H1 (cell line): ENCODE measurements at regions not wholly inside any gene's neighbourhood (a gene's known extent, or its start where the extent isn't known, plus 50 kb on each side); places are given as distances from the start of the nearest gene placed in this dataset.

Experiments
- EZH2 ChIP-seq: fragments of 200-600 bp; sonication (generic); IDR thresholded peaks from 2 replicates; pipeline ENCODE4 v1.7.1; 2012; ENCODE audit warnings: low read depth, mild to moderate bottlenecking, moderate library complexity, low read length, inconsistent platforms; ENCODE audit not compliant: severe bottlenecking
- FOSL1 ChIP-seq: IDR thresholded peaks from 2 replicates; pipeline ENCODE4 v1.6.1; 2011; ENCODE audit warnings: mild to moderate bottlenecking, low read depth, low read length, moderate library complexity; ENCODE audit not compliant: insufficient read depth
- NRF1 ChIP-seq: IDR thresholded peaks from 2 replicates; pipeline ENCODE4 v1.6.1; 2011; ENCODE audit warnings: mild to moderate bottlenecking, low read depth, low read length, improper control_type of control experiment
- SP1 ChIP-seq: IDR thresholded peaks from 2 replicates; pipeline ENCODE4 v1.6.1; 2011; ENCODE audit warnings: low read depth, low read length
- TF ChIP-seq, protein P1 (sequence below): fragments of 300-600 bp; sonication (generic); IDR thresholded peaks from 2 replicates; pipeline ENCODE4 v1.7.1; 2012; ENCODE audit warnings: low read length, moderate library complexity, mild to moderate bottlenecking, inconsistent platforms; ENCODE audit not compliant: insufficient replicate concordance

DNA sequence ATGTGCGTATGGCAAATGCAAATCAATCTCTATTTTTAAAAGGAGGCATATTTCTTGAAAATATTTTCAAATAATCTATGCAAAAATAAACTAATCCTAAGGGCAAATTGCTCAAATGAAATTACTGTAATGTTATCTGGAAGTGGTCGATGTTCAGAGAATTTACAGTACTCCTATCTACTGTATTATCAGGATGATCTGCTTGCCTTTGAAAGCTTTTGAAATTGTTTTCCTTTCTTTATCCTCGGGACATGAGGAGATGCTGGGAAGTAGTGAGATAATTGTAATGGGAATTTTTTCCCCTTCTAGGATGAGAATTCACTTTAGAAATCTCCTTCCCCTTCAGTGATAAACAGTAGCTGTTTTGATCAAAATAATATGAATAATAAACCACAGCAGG is 577.2 kb upstream of the MIR17HG start (continued):
- TF ChIP-seq, protein P1, sequence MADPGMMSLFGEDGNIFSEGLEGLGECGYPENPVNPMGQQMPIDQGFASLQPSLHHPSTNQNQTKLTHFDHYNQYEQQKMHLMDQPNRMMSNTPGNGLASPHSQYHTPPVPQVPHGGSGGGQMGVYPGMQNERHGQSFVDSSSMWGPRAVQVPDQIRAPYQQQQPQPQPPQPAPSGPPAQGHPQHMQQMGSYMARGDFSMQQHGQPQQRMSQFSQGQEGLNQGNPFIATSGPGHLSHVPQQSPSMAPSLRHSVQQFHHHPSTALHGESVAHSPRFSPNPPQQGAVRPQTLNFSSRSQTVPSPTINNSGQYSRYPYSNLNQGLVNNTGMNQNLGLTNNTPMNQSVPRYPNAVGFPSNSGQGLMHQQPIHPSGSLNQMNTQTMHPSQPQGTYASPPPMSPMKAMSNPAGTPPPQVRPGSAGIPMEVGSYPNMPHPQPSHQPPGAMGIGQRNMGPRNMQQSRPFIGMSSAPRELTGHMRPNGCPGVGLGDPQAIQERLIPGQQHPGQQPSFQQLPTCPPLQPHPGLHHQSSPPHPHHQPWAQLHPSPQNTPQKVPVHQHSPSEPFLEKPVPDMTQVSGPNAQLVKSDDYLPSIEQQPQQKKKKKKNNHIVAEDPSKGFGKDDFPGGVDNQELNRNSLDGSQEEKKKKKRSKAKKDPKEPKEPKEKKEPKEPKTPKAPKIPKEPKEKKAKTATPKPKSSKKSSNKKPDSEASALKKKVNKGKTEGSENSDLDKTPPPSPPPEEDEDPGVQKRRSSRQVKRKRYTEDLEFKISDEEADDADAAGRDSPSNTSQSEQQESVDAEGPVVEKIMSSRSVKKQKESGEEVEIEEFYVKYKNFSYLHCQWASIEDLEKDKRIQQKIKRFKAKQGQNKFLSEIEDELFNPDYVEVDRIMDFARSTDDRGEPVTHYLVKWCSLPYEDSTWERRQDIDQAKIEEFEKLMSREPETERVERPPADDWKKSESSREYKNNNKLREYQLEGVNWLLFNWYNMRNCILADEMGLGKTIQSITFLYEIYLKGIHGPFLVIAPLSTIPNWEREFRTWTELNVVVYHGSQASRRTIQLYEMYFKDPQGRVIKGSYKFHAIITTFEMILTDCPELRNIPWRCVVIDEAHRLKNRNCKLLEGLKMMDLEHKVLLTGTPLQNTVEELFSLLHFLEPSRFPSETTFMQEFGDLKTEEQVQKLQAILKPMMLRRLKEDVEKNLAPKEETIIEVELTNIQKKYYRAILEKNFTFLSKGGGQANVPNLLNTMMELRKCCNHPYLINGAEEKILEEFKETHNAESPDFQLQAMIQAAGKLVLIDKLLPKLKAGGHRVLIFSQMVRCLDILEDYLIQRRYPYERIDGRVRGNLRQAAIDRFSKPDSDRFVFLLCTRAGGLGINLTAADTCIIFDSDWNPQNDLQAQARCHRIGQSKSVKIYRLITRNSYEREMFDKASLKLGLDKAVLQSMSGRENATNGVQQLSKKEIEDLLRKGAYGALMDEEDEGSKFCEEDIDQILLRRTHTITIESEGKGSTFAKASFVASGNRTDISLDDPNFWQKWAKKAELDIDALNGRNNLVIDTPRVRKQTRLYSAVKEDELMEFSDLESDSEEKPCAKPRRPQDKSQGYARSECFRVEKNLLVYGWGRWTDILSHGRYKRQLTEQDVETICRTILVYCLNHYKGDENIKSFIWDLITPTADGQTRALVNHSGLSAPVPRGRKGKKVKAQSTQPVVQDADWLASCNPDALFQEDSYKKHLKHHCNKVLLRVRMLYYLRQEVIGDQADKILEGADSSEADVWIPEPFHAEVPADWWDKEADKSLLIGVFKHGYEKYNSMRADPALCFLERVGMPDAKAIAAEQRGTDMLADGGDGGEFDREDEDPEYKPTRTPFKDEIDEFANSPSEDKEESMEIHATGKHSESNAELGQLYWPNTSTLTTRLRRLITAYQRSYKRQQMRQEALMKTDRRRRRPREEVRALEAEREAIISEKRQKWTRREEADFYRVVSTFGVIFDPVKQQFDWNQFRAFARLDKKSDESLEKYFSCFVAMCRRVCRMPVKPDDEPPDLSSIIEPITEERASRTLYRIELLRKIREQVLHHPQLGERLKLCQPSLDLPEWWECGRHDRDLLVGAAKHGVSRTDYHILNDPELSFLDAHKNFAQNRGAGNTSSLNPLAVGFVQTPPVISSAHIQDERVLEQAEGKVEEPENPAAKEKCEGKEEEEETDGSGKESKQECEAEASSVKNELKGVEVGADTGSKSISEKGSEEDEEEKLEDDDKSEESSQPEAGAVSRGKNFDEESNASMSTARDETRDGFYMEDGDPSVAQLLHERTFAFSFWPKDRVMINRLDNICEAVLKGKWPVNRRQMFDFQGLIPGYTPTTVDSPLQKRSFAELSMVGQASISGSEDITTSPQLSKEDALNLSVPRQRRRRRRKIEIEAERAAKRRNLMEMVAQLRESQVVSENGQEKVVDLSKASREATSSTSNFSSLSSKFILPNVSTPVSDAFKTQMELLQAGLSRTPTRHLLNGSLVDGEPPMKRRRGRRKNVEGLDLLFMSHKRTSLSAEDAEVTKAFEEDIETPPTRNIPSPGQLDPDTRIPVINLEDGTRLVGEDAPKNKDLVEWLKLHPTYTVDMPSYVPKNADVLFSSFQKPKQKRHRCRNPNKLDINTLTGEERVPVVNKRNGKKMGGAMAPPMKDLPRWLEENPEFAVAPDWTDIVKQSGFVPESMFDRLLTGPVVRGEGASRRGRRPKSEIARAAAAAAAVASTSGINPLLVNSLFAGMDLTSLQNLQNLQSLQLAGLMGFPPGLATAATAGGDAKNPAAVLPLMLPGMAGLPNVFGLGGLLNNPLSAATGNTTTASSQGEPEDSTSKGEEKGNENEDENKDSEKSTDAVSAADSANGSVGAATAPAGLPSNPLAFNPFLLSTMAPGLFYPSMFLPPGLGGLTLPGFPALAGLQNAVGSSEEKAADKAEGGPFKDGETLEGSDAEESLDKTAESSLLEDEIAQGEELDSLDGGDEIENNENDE = no peak
- no peak for TF ChIP-seq FOSL1
- TF ChIP-seq EZH2 = no peak
- TF ChIP-seq NRF1 = no peak
- no peak for TF ChIP-seq SP1
